K562 (cell line): ENCODE measurements at regions not wholly inside any gene's neighbourhood (a gene's known extent, or its start where the extent isn't known, plus 50 kb on each side); places are given as distances from the start of the nearest gene placed in this dataset.

ENCODE experiments used
- ATAC-seq: fragments of 200-7000 bp; cut with Tn5 transposase; 3 replicates; pipeline ENCODE4 v1.9.1; 2020; ENCODE audit warnings: moderate library complexity
- BruUV-seq: library from RNA; stranded (reverse); fragments of 400-500 nt; replicated peaks from 2 replicates; lab custom pipeline; 2021; lab: Mats Ljungman, UMichigan
- CTCF ChIA-PET: fragments of 300-600 bp; formaldehyde crosslinking; extraction: SDS; loops from one replicate; lab custom pipeline; 2021; ENCODE audit warnings: low intra/inter-chr PET ratio; lab: Yijun Ruan, JAX
- POLR2A ChIA-PET: fragments of 300-600, 350-650 bp; sonication (Branson Sonifier 250); formaldehyde crosslinking; extraction: SDS; loops from one replicate; lab custom pipeline; 2021; ENCODE audit warnings: antibody characterized with exemption, inconsistent platforms; lab: Yijun Ruan, JAX
- DNase-seq, 4 experiments: peaks; one replicate each; pipeline versions ENCODE4 v3.0.0 to v3.0.0-alpha.2; 2011 to 2018; ENCODE audit warnings: low spot score in 3 of 4, mixed read lengths in 3 of 4; ENCODE audit errors: extremely low read depth in 1 of 4
- FAIRE-seq: peaks from 2 replicates; lab custom pipeline; 2011; peaks lifted over from hg19 to GRCh38; lab: Jason Lieb, UNC
- H2AFZ ChIP-seq: 2 replicates; pipeline ENCODE4 v1.6.0; 2011; ENCODE audit warnings: low read depth, low read length, control low read depth, inconsistent platforms
- H3K27ac ChIP-seq: fragments of 200-600 bp; 3 replicates; pipeline ENCODE4 v1.8.0; 2011; ENCODE audit warnings: low read depth, mild to moderate bottlenecking, control low read depth, inconsistent platforms, low read length, moderate library complexity, mixed read lengths; ENCODE audit errors: extremely low read depth
- H3K27me3 ChIP-seq, 2 experiments: fragments of 300-600 bp in 1 of 2; 2 replicates in 1 of 2; 3 replicates in 1 of 2; pipeline versions ENCODE4 v1.6.0 to v1.8.0; 2011; ENCODE audit warnings: inconsistent platforms in 2 of 2, low read length in 2 of 2, mild to moderate bottlenecking in 1 of 2, mixed read lengths in 1 of 2, moderate library complexity in 1 of 2; ENCODE audit not compliant: control insufficient read depth in 2 of 2, insufficient read depth in 2 of 2
- H3K36me3 ChIP-seq: fragments of 300-600 bp; 3 replicates; pipeline ENCODE4 v1.8.0; 2011; ENCODE audit warnings: mild to moderate bottlenecking, low read length, inconsistent platforms; ENCODE audit not compliant: control insufficient read depth, insufficient read depth
- H3K4me1 ChIP-seq, 2 experiments: fragments of 200-600 bp in 1 of 2; replicated peaks in 1 of 2; 2 replicates in 1 of 2; 3 replicates in 1 of 2; pipeline versions ENCODE4 v1.5.1 to v1.8.0; 2011; ENCODE audit warnings: inconsistent platforms in 2 of 2, low read length in 2 of 2, mild to moderate bottlenecking in 1 of 2, mixed read lengths in 1 of 2, moderate library complexity in 1 of 2; ENCODE audit not compliant: control insufficient read depth in 2 of 2, insufficient read depth in 2 of 2
- H3K4me2 ChIP-seq: 2 replicates; pipeline ENCODE4 v1.6.1; 2011; ENCODE audit warnings: low read length, control low read depth, inconsistent platforms, mixed read lengths; ENCODE audit not compliant: insufficient read depth
- H3K4me3 ChIP-seq: fragments of 200-600 bp; sonication (generic), shearing (Covaris generic); 2 replicates; pipeline ENCODE4 v1.5.1; 2016; ENCODE audit warnings: control low read depth, inconsistent platforms
- H3K79me2 ChIP-seq: fragments of 200-600 bp; 3 replicates; pipeline ENCODE4 v1.8.0; 2011; ENCODE audit warnings: low read length, inconsistent platforms; ENCODE audit not compliant: control insufficient read depth, insufficient read depth
- H3K9ac ChIP-seq, 2 experiments: 2 replicates each; pipeline versions ENCODE4 v1.6.0 to v1.6.1; 2011; ENCODE audit warnings: low read depth in 2 of 2, low read length in 2 of 2, control low read depth in 1 of 2, inconsistent platforms in 1 of 2, mild to moderate bottlenecking in 1 of 2, mixed read lengths in 1 of 2; ENCODE audit not compliant: insufficient read depth in 1 of 2
- H3K9me1 ChIP-seq: one replicate; pipeline ENCODE4 v1.6.0; 2011; ENCODE audit warnings: inconsistent platforms, mild to moderate bottlenecking, low read length, moderate library complexity; ENCODE audit not compliant: control insufficient read depth, insufficient read depth
- H3K9me3 ChIP-seq: replicated peaks from 2 replicates; pipeline ENCODE4 v1.5.1; 2011; ENCODE audit warnings: low read depth, low read length, inconsistent platforms; ENCODE audit not compliant: control insufficient read depth, insufficient read depth
- H4K20me1 ChIP-seq: replicated peaks from 2 replicates; pipeline ENCODE4 v1.6.1; 2011; ENCODE audit warnings: low read length, inconsistent platforms, mixed read lengths; ENCODE audit not compliant: control insufficient read depth, insufficient read depth
- CTBP1 ChIP-seq: fragments of 450-650 bp; IDR thresholded peaks from 2 replicates; pipeline ENCODE4 v1.6.1; 2016; ENCODE audit warnings: borderline replicate concordance
- E2F3 ChIP-seq: fragments of 250-450 bp; sonication (Bioruptor Pico); IDR thresholded peaks from 2 replicates; pipeline ENCODE4 v1.4.0; 2020; ENCODE audit warnings: mild to moderate bottlenecking
- KAT7 ChIP-seq: sonication (generic); formaldehyde crosslinking; IDR thresholded peaks from 2 replicates; pipeline ENCODE4 v1.8.0; 2022; ENCODE audit warnings: missing genetic modification reagents, mild to moderate bottlenecking, borderline replicate concordance
- KLF10 ChIP-seq: fragments of 250-450 bp; sonication (Bioruptor Pico); IDR thresholded peaks from 2 replicates; pipeline ENCODE4 v1.6.1; 2021; ENCODE audit warnings: matching md5 sums
- KLF16 ChIP-seq: IDR thresholded peaks from 2 replicates; pipeline ENCODE4 v1.6.1; 2016; ENCODE audit warnings: antibody characterized with exemption
- TAF9B ChIP-seq: fragments of 450-650 bp; IDR thresholded peaks from 2 replicates; pipeline ENCODE4 v1.6.1; 2018; ENCODE audit warnings: mild to moderate bottlenecking; ENCODE audit not compliant: partially characterized antibody
- TCF3 ChIP-seq: sonication (generic); formaldehyde crosslinking; IDR thresholded peaks from 2 replicates; pipeline ENCODE4 v1.4.0; 2020; ENCODE audit warnings: mild to moderate bottlenecking, missing genetic modification reagents
- ZNF23 ChIP-seq: fragments of 250-450 bp; sonication (Bioruptor Pico); IDR thresholded peaks from 2 replicates; pipeline ENCODE4 v1.4.0; 2020; ENCODE audit warnings: mild to moderate bottlenecking
- WGBS: fragments of 100-300 bp; shearing (Covaris generic); methylation state at CpG from one replicate; pipeline ENCODE4 v1.1.6; 2016; ENCODE audit warnings: low coverage, mixed read lengths; ENCODE audit not compliant: insufficient coverage; ENCODE audit errors: missing lambda C conversion rate; 5-methylcytosine and 5-hydroxymethylcytosine counted together
- in situ Hi-C: fragments of 300-500 bp; cut with MboI; formaldehyde crosslinking; loops from 4 replicates; pipeline ENCODE4 v1.15.0; 2018; ENCODE audit warnings: inconsistent platforms, mixed read lengths
- intact Hi-C: fragments of 100-400 bp; cut with micrococcal nuclease; formaldehyde crosslinking; loops from 2 replicates; pipeline ENCODE4 v1.14.2; 2022
- TF ChIP-seq, protein P1 (sequence below): fragments of 450-650 bp; conservative IDR thresholded peaks from 2 replicates; pipeline ENCODE4 v1.6.1; 2016; ENCODE audit warnings: missing genetic modification characterization, low read depth, mild to moderate bottlenecking, missing compliant biosample characterization, moderate library complexity
- TF ChIP-seq, protein P2 (sequence below): IDR thresholded peaks from 2 replicates; pipeline ENCODE4 v1.6.1; 2016; ENCODE audit warnings: missing genetic modification characterization, missing compliant biosample characterization

DNA sequence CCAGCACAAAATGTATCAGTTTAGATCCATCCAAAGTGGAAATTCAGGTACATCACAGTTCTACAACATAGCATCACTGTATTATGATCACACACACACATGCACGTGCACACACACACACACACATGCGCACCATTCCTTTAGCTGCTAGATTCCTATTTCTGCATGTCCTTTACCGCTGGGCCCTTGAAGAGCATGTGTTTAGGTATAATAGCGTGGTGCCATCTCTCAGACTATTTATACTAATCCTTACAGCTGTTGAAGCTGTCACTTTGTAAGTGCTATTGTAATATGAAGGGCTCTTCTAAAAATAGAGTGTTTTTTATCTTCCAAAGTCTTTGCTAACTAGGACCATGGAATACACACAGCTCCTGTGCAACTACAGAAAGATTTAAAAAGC is 308.8 kb upstream of the TRPC7 start:
- POLR2A ChIA-PET, result no interaction called here
- no peak for FAIRE-seq

DNA sequence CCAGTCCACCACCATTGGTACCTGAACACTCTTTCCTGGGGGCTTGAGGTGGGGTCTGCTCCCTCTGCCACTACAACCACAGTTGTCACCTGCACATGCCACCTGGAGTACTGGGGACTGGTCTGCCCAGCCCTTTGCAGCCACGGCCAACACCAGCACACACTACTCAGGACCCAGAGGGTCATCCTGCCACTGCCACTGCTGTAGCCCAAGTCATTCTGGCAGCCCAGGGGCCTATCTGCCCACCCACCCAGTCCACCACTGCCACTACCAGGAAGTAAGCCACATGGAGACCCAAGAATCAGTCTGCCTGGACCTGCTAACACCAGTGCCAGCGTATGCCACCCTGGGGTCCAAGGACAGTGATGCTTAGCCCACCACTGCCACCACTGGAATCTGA is 302.4 kb upstream of the TRPC7 start:
- intact Hi-C loops (no loop called here), in situ Hi-C loops (no loop called here)
- ChIA-PET CTCF (no interaction called here), POLR2A (no interaction called here)
- no peaks in the 10 kb centered on the region for H3K36me3 ChIP-seq
- no peak for TF ChIP-seq ZNF23
- no peak for TF ChIP-seq KLF16
- TF ChIP-seq, protein P1, sequence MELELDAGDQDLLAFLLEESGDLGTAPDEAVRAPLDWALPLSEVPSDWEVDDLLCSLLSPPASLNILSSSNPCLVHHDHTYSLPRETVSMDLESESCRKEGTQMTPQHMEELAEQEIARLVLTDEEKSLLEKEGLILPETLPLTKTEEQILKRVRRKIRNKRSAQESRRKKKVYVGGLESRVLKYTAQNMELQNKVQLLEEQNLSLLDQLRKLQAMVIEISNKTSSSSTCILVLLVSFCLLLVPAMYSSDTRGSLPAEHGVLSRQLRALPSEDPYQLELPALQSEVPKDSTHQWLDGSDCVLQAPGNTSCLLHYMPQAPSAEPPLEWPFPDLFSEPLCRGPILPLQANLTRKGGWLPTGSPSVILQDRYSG (tag), result no peak
- TF ChIP-seq CTBP1, result no peak
- TF ChIP-seq, protein P2, sequence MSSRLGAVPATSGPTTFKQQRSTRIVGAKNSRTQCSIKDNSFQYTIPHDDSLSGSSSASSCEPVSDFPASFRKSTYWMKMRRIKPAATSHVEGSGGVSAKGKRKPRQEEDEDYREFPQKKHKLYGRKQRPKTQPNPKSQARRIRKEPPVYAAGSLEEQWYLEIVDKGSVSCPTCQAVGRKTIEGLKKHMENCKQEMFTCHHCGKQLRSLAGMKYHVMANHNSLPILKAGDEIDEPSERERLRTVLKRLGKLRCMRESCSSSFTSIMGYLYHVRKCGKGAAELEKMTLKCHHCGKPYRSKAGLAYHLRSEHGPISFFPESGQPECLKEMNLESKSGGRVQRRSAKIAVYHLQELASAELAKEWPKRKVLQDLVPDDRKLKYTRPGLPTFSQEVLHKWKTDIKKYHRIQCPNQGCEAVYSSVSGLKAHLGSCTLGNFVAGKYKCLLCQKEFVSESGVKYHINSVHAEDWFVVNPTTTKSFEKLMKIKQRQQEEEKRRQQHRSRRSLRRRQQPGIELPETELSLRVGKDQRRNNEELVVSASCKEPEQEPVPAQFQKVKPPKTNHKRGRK, result no peak
- TF ChIP-seq KLF10 (CRISPR knock-in tag), result no peak
- H3K9me3 ChIP-seq, result no peaks in the 10 kb centered on the region
- no peak for ATAC-seq
- H4K20me1 ChIP-seq, result no peaks in the 10 kb centered on the region
- BruUV-seq, result no TSS peak
- H3K4me3 ChIP-seq, result no peak overlapping the region
- H3K27me3 ChIP-seq, result no peaks in the 10 kb centered on the region
- H3K9me1 ChIP-seq, result no peaks in the 10 kb centered on the region
- H3K4me2 ChIP-seq, result no peak overlapping the region
- H3K27ac ChIP-seq, result no peak overlapping the region
- H2AFZ ChIP-seq, result no peak overlapping the region
- no peaks in the 10 kb centered on the region; a peak in 1 of 5 replicates for H3K4me1 ChIP-seq
- 35% methylated on average over 2 of the region's 2 CpGs for WGBS
- H3K9ac ChIP-seq, result no peak overlapping the region
- no peak for DNase-seq
- no peak for FAIRE-seq
- H3K79me2 ChIP-seq, result no peaks in the 10 kb centered on the region

More for the DNA sequence above, 308.8 kb upstream of the TRPC7 start:
- H3K79me2 ChIP-seq, result no peaks in the 10 kb centered on the region
- H3K4me1 ChIP-seq, result no peaks in the 10 kb centered on the region
- intact Hi-C loops (no loop called here), in situ Hi-C loops (no loop called here)
- no peaks in the 10 kb centered on the region for H3K9me3 ChIP-seq
- TF ChIP-seq E2F3 (CRISPR knock-in tag) (no peak), TCF3 (CRISPR knock-in tag) (0 out of 2 replicates have a peak, but pooled peaks have one; percentile 24), KAT7 (CRISPR knock-in tag) (no peak), TAF9B (no peak)
- CTCF ChIA-PET, result no interaction called here
- BruUV-seq, result no TSS peak
- no peak for ATAC-seq
- H3K9ac ChIP-seq, result no peak overlapping the region
- H3K27me3 ChIP-seq, result no peaks in the 10 kb centered on the region
- no peaks in the 10 kb centered on the region for H3K36me3 ChIP-seq
- WGBS, result 24% methylated on average over 4 of the region's 4 CpGs
- H3K9me1 ChIP-seq, result no peaks in the 10 kb centered on the region
- no peak for DNase-seq
- no peak overlapping the region for H2AFZ ChIP-seq
- no peak overlapping the region for H3K27ac ChIP-seq
- no peak overlapping the region for H3K4me3 ChIP-seq
- H4K20me1 ChIP-seq, result no peaks in the 10 kb centered on the region
- H3K4me2 ChIP-seq, result no peak overlapping the region
